ENCODE measurements at regions not wholly inside any gene's neighbourhood (a gene's known extent, or its start where the extent isn't known, plus 50 kb on each side); places are given as distances from the start of the nearest gene placed in this dataset.

GRCh38 chr2:187876554-187876953 is 322.3 kb upstream of the TFPI start:
- TF ChIP-seq CTCF (conservative IDR thresholded peaks at IDR 0.05; ENCODE audit: low read depth, low read length), result no peak
- TF ChIP-seq EZH2 (IDR thresholded peaks at IDR 0.05; ENCODE audit: low read length, unreplicated experiment), result no peak
- no peak for TF ChIP-seq EZH2phosphoT487 (IDR thresholded peaks at IDR 0.05; ENCODE audit: borderline replicate concordance, low read length)

All from PC-3 (cell line).